ENCODE measurements at regions not wholly inside any gene's neighbourhood (a gene's known extent, or its start where the extent isn't known, plus 50 kb on each side); places are given as distances from the start of the nearest gene placed in this dataset.
"Not testable (repeated sequence)": the region's sequence is repeated elsewhere in the genome, so short reads cannot be mapped to it uniquely, and the experiment has no call there.

DNA sequence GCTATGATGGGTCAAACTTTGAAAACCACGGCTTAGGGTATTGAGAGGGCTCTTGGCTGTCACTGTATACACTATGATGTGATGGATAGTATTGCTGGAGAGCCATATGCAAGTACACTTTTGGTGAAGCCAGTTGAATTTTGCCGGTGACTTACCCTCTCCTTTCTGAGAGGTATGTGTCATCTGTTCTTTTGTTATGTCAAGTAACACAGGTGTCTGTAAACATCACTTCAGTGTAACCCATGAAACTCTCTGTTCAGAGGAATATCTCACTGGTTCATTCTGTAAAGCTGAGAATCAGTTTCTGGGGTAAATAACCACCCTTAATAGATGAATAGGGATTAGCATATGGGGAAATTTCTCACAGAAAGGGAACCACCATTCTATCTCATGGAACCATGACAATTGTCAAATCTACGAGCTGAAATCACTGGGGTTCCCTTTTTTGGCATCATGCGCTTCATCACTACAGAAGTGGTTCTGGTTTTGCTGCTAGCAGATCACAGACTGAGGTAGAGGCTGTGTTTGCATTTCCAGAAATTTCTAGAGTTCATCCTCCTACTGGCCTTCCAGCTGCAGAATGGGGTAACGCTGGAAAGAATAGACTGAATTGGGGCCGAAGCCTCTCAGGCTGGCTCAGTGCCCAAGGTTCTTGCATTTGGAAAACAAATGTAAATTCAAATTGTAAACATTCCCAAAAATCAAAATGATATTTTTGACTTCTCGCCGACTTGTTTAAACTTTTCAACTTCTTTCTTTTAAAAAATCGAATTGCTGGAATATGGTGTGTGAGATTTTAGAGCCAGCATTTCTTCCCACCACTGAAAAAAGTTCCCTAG, 83.3 kb upstream of the CREB5 start:
- Histone ChIP-seq H3K4me3 (ENCODE audit: low read depth, low read length) (no peak overlapping the region), H3K4me1 (ENCODE audit: insufficient read depth) (no peaks in the 10 kb centered on the region), H3K36me3 (ENCODE audit: insufficient read depth) (no peaks in the 10 kb centered on the region), H3K27ac (ENCODE audit: low read depth) (no peak overlapping the region)
- no peak for DNase-seq (ENCODE audit: extremely low spot score)
- 74% methylated on average over 9 of the region's 9 CpGs for whole genome bisulfite sequencing

DNA sequence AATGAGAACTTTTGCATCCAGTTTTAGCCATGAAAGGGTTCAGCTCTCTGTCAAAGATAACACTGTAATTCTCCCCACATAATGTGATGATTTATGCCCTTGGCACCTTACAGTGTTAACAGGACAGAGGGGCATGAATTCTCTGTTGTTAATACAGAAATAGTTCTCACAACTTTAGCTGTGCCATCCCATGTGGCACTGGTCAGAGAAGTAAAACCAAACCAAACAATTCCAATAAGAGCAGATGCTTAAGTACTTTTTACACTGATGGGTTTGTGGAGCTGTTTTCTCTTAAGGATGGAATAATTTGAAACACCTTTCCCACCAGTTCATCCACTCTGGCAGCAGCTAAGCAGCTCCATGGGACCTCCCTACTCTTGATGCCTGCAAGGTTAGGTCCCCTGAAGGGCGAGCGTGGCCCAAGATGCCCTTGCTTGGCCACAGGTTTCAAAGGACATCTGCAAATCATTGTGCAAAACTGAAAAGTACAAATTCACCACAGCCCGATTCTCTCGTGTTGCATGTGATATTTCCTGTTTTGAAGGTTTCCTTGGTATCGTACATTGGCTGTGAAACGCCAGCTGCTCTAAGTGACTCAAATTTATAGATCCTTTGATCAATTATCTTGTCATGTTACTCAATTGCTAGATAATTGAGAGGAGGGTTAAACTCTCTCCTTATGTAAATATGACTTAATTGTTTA, 82.5 kb upstream of the CREB5 start:
- Histone ChIP-seq H3K4me3 (ENCODE audit: low read depth, low read length) (no peak overlapping the region), H3K27ac (ENCODE audit: low read depth) (no peak overlapping the region)

DNA sequence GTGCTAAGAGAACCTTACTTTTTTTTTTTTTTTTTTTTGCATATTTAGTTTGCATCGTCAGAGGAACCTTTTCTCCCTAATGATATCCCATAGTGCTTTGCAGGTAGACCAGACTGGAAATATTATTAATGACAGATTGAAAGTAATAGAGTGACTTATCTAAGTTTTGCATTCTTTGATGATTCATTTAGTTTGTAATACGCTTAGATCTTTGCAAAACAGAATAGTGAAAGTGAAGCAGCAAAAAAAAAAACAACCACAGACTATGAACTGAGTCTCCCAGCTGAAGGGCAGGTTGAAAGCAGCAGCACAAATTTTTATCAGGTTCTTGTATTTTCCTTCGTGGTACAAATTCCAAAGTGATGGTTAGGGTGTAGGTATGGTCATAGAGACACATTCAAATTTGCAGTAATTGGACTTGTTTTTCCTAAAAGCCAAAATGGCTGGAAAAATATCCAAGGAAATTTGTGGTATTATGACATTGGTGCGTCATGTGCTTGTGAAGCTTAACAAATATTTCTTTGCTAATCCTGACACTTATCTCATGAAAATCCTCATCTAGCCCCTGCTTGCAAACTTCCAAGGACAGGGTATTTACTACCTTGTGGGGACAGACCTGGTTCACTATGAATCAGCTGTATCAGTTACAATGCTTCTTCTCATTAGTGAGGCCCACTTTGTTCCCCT, 81.8 kb upstream of the CREB5 start:
- Histone ChIP-seq H3K27ac (ENCODE audit: low read depth) (no peak overlapping the region), H3K4me1 (ENCODE audit: insufficient read depth) (no peaks in the 10 kb centered on the region), H3K36me3 (ENCODE audit: insufficient read depth) (no peaks in the 10 kb centered on the region), H3K4me3 (ENCODE audit: low read depth, low read length) (no peak overlapping the region)
- no peak for DNase-seq (ENCODE audit: extremely low spot score)
- WGBS, result 54% methylated on average over 4 of the region's 4 CpGs

More for the DNA sequence above, 82.5 kb upstream of the CREB5 start:
- 46% methylated on average over 6 of the region's 6 CpGs for WGBS
- H3K36me3 ChIP-seq (ENCODE audit: insufficient read depth), result no peaks in the 10 kb centered on the region
- no peak for DNase-seq (ENCODE audit: extremely low spot score)
- no peaks in the 10 kb centered on the region for H3K4me1 ChIP-seq (ENCODE audit: insufficient read depth)

DNA sequence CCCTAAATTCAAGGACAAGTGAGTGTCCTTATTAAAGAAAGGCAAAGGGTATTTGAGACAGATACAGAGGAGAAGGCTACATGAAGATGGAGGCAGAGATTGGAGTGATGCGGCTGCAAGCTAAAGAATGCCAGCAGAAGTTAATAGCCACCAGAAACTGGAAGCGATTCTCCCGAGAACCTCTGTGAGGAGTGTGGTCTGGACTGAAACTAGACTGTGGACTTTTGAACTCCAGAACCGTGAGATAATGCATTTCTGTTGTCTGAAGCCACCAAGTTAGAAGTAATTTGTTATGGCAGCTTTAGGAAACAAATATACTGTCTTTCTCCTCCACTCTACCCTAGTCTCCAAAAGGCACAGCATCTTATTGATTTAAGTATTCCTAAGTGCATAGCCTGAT, 80.3 kb upstream of the CREB5 start:
- H3K36me3 ChIP-seq (ENCODE audit: insufficient read depth), result no peaks in the 10 kb centered on the region
- H3K4me3 ChIP-seq (ENCODE audit: low read depth, low read length), result no peak overlapping the region
- no peak for DNase-seq (ENCODE audit: extremely low spot score)
- 89% methylated on average over 4 of the region's 4 CpGs for WGBS
- no peak overlapping the region for H3K27ac ChIP-seq (ENCODE audit: low read depth)
- H3K4me1 ChIP-seq (ENCODE audit: insufficient read depth), result no peaks in the 10 kb centered on the region

DNA sequence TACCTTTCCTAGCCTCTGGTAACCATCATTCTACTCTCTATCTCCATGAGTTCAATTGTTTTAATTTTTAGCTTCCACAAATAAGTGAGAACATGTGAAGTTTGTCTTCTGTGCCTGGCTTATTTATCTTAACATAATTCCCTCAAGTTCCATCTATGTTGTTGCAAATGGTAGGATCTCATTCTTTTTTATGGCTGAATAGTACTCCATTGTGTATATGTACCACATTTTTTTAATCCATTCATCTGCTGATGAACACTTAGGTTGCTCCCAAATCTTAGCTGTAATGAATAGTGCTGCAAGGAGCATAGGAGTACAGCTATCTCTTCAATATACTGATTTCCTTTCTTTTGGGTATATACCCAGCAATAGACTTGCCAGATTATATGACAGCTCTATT, 78.8 kb upstream of the CREB5 start:
- not testable (repeated sequence) for DNase-seq (ENCODE audit: extremely low spot score)

DNA sequence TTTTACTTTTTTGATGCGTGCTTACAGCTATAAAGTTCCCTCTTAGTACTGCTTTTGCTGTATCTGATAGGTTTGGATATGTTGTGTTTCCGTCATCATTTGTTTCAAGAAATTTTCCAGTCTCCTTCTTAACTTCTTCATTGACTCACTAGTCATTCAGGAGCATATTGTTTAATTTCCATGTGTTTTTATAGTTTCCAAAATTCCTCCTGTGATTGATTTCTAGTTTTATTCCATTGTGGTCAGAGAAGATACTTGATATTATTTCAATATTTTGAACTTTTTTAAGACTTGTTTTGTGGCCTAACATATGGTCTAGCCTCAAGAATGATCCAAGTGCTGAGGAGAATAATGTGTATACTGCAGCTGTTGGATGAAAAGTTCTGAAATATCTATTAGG, 75.5 kb upstream of the CREB5 start:
- Histone ChIP-seq H3K4me3 (ENCODE audit: low read depth, low read length) (no peak overlapping the region), H3K4me1 (ENCODE audit: insufficient read depth) (no peaks in the 10 kb centered on the region), H3K36me3 (ENCODE audit: insufficient read depth) (no peaks in the 10 kb centered on the region), H3K27ac (ENCODE audit: low read depth) (no peak overlapping the region)
- 93% methylated on average over 2 of the region's 2 CpGs for WGBS
- DNase-seq (ENCODE audit: extremely low spot score), result no peak

More for the DNA sequence above, 78.8 kb upstream of the CREB5 start:
- not testable (repeated sequence) for H3K4me1 ChIP-seq (ENCODE audit: insufficient read depth); H3K27ac ChIP-seq (ENCODE audit: low read depth); H3K36me3 ChIP-seq (ENCODE audit: insufficient read depth); H3K4me3 ChIP-seq (ENCODE audit: low read depth, low read length)

DNA sequence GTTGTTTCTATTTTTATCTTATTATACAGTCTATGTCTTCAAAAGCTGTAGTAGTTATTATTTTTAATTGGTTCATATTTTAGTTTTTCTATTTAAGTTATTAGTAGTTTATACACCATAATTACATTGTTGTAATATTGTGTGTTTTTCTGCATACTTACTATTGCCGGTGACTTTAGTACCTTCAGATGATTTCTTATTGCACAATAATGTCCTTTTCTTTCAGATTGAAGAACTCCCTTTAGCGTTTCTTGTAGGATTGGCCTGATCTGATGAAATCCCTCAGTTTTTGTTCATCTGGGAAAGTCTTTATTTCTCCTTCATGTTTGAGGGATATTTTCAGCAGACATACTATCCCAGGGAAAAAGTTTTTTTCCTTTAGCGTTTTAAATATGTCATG, 74.3 kb upstream of the CREB5 start:
- no peak for DNase-seq (ENCODE audit: extremely low spot score)
- Histone ChIP-seq H3K27ac (ENCODE audit: low read depth) (no peak overlapping the region), H3K4me3 (ENCODE audit: low read depth, low read length) (no peak overlapping the region), H3K4me1 (ENCODE audit: insufficient read depth) (no peaks in the 10 kb centered on the region), H3K36me3 (ENCODE audit: insufficient read depth) (no peaks in the 10 kb centered on the region)
- 65% methylated on average over 3 of the region's 3 CpGs for WGBS

DNA sequence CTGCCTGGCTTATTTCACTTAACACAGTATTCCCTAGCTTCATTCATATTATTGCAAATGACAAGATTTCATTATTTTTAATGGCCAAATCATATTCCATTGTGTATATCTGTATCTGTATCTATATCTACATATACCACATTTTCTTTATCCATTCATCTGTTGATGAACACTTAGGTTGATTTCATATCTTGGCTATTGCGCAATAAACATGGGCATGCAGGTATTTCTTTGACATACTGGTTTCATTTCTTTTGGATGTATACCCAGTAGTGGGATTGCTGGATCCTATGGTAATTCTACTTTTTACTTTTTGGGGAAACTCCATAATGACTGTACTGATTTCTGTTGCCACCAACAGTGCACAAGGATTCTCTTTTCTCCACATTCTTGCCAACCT, 68.9 kb upstream of the CREB5 start:
- H3K36me3 ChIP-seq (ENCODE audit: insufficient read depth), result no peaks in the 10 kb centered on the region
- no peak for DNase-seq (ENCODE audit: extremely low spot score)
- 100% methylated on average over 1 of the region's 1 CpG for WGBS
- no peaks in the 10 kb centered on the region for H3K4me1 ChIP-seq (ENCODE audit: insufficient read depth)
- no peak overlapping the region for H3K27ac ChIP-seq (ENCODE audit: low read depth)
- no peak overlapping the region for H3K4me3 ChIP-seq (ENCODE audit: low read depth, low read length)

DNA sequence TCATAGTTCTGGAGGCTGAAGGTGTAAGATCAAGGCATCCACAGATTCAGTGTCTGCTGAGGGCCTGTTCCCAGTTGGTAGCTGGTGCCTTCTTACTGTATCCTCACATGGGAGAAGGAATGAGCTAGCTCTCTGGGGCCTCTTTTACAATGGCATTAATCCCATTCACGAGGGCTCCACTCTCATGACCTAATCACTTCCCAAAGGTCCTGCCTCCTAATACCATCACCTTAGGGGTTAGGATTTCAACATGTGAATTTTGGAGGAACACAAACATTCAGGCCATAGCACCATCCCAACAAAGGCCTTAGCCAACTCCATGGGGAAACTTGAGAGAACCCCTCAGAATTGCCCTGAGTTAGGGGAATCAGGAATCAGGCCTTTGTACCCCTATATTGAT, 66.1 kb upstream of the CREB5 start:
- no peak for DNase-seq (ENCODE audit: extremely low spot score)
- no peaks in the 10 kb centered on the region for H3K4me1 ChIP-seq (ENCODE audit: insufficient read depth)
- 64% methylated on average over 1 of the region's 1 CpG for WGBS
- no peak overlapping the region for H3K27ac ChIP-seq (ENCODE audit: low read depth)
- H3K36me3 ChIP-seq (ENCODE audit: insufficient read depth), result no peaks in the 10 kb centered on the region
- no peak overlapping the region for H3K4me3 ChIP-seq (ENCODE audit: low read depth, low read length)

DNA sequence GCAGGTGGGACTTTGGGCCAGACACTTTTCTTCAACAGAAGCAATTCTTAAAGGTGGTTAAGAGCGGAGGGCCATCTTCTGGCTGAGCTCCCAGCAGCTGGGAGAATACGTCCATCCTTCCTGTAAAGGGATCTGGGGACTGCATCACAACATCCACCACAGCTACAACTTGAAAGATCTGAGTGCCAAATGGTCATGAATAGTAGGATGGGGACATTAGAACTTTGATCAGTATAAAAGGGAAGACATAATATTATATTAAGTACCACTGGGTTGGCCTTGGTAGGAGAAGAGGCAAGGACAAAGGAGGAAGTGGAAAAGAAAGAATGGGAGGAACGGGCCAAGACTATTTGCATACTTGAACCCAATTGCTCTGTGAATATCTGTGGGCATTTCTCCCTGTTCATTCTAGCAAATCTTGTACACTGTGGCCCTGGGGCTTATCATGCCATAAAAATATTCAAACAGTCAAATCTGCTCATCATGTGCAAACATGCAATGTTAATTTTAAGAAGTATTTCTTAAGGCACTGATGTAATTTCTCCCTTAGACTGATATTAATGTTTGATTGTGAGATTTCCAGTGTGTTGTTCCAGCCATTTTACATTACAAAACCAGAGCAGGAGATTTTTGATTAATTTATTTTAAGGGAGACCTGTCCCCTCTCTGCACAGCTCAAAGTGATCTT, 65.5 kb upstream of the CREB5 start:
- WGBS, result 80% methylated on average over 3 of the region's 3 CpGs
- Histone ChIP-seq H3K4me3 (ENCODE audit: low read depth, low read length) (no peak overlapping the region), H3K27ac (ENCODE audit: low read depth) (no peak overlapping the region), H3K36me3 (ENCODE audit: insufficient read depth) (no peaks in the 10 kb centered on the region), H3K4me1 (ENCODE audit: insufficient read depth) (no peaks in the 10 kb centered on the region)
- DNase-seq (ENCODE audit: extremely low spot score), result no peak

DNA sequence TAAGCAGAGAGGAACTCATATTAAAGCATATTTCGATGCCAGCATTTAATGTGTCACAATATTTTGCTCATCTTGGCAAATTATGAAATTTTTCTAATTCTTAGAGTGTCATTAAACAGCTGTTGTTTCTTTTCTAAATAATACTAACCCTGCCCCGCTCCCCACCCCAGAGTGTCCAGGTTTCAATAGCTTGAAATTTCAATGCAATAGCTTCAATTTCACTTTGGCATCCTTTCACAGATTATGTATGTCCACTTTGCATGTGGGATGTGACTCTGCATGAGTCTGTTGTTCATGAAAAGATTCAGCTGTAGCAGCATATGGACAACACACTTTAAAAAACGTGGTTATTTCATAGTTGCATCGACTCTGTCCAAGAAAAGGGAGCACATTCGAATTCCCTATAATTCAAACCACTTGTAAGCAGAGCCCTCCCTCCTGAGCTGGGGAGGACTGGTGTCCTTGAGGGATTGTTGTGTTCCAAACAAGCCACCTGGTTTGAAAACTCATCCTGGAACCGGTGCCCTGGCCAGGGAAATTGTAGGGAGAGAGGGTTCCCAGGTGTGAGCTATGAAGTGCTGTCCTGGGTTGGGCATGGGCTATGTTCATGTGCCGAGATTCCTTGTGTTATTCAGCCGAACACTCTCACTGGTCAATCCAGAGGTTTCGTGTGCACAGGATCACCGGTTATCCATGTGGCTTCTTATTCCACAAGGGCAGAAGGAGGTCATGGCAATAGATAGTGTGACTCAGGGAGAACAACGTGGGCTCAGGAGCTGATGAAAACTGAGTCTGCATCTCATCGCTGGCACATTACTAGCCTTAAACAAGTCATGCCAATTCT, 64.6 kb upstream of the CREB5 start:
- DNase-seq (ENCODE audit: extremely low spot score), result peak; percentile 42

DNA sequence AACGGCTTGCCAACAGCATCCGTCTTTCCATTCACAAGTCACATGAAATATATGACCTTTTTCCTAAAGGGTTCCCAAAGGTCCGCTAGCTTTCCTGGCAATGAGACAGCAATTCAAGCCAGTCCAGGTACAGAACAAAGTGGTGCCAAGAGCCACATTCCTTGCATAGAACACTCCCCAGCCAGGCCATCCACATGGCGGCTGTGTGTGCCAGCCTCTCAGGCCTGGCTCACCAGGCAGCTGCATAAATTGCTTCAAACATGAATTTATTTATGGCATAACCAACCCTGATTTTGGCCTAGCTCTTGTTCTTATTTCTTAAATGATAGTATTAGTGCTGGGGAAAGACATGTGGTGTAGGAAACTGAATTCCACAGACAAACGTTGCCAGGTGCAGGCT, 63.7 kb upstream of the CREB5 start:
- no peak overlapping the region for H3K27ac ChIP-seq (ENCODE audit: low read depth)
- no peaks in the 10 kb centered on the region for H3K4me1 ChIP-seq (ENCODE audit: insufficient read depth)
- no peak overlapping the region for H3K4me3 ChIP-seq (ENCODE audit: low read depth, low read length)
- H3K36me3 ChIP-seq (ENCODE audit: insufficient read depth), result no peaks in the 10 kb centered on the region
- no peak for DNase-seq (ENCODE audit: extremely low spot score)
- 80% methylated on average over 5 of the region's 5 CpGs for WGBS

More for the DNA sequence above, 64.6 kb upstream of the CREB5 start:
- H3K4me3 ChIP-seq (ENCODE audit: low read depth, low read length), result no peak overlapping the region
- WGBS, result 43% methylated on average over 12 of the region's 12 CpGs
- H3K27ac ChIP-seq (ENCODE audit: low read depth), result no peak overlapping the region
- H3K4me1 ChIP-seq (ENCODE audit: insufficient read depth), result no peaks in the 10 kb centered on the region
- no peaks in the 10 kb centered on the region for H3K36me3 ChIP-seq (ENCODE audit: insufficient read depth)

DNA sequence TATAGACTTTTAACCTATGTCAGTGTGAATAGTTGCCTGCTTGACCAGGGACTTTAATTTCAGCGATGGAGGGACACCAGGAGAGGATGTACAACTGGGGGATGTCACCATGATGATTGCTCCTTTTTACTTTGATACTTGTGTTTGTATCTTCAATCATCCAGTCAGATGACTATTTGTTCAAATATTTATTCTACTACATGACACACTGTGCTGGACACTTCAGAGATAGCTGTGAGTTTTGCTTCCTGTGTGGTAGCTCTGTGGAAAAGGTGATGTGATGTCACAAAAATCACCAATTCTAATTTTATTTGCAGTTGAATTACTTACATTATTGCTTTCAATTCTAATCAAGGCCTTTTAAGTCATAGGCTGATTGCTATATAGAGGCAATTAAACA, 62.7 kb upstream of the CREB5 start:
- 95% methylated on average over 1 of the region's 1 CpG for WGBS
- DNase-seq (ENCODE audit: extremely low spot score), result no peak

More for the DNA sequence above, 62.7 kb upstream of the CREB5 start:
- Histone ChIP-seq H3K36me3 (ENCODE audit: insufficient read depth) (no peaks in the 10 kb centered on the region), H3K27ac (ENCODE audit: low read depth) (no peak overlapping the region), H3K4me1 (ENCODE audit: insufficient read depth) (no peaks in the 10 kb centered on the region), H3K4me3 (ENCODE audit: low read depth, low read length) (no peak overlapping the region)
